ENCODE measurements at regions not wholly inside any gene's neighbourhood (a gene's known extent, or its start where the extent isn't known, plus 50 kb on each side); places are given as distances from the start of the nearest gene placed in this dataset.

DNA sequence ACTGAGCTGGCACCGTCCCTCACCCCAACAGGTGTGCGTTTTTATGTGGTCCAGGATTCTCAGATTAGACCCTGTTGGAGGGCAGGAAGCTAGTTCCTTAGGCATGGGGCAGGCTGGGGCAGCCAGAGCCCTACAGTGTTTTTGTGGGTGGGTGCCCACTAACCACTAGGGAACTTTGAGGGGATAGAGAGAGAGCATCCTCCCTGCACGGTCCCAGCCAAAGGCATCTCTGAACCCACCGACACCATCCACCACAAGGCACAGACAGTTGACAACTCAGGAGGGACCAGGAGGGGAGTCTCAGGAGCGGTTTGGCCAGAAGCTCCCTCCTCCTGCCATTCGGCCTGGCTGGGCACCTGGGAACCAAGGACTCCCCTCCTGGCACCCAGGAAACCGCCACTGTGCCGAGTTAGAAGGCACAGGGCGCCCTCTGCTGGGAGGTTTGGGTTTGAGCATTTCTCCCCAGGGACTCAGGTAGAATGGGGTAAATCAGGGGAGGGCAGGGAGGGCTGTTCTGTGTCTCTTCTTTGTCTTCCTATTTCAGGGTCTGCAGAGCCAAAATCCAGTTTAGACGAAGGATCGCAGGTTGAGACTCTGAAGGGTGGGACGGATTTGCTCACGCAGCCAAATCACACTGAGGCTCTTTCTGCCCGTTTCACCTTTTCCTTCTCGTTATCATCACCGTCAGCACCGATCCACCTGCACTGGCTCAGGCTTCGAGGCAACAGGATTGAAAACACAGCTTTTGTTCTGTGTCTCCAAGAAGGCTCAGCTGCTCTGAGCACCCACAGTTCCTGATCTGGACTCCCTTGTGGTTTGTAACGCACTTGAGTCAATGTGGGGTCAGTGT, 84.8 kb upstream of the COL13A1 start:
- H3K36me3 ChIP-seq (replicated peaks in 1 of 2): no peaks in the 10 kb centered on the region
- peak; percentile 33 to 69 (median 59) for DNase-seq
- intact Hi-C loops (cut with DNase I): loop anchor here (5.0 to 10.0 kb wide), 2 partner anchors 70 to 72 kb away; no protein-coding TSS in a partner anchor
- H3K9me3 ChIP-seq (replicated peaks in 1 of 3): no peaks in the 10 kb centered on the region
- H3K27me3 ChIP-seq: peaks cover 3% of the 10 kb centered on the region
- no peak overlapping the region for H3K27ac ChIP-seq
- WGBS, 4 donors: 55 to 73% (median 59%) methylated on average over 12 to 19 of the region's 19 CpGs
- H3K4me1 ChIP-seq (replicated peaks in 1 of 2): no peaks in the 10 kb centered on the region
- no peak overlapping the region for H3K4me3 ChIP-seq
- TF ChIP-seq POLR2A (IDR thresholded peaks at IDR 0.05): no peak
- TF ChIP-seq CTCF (IDR thresholded peaks at IDR 0.05): peak in 5 of 6 experiments; percentile 57 to 61 (median 60)

DNA sequence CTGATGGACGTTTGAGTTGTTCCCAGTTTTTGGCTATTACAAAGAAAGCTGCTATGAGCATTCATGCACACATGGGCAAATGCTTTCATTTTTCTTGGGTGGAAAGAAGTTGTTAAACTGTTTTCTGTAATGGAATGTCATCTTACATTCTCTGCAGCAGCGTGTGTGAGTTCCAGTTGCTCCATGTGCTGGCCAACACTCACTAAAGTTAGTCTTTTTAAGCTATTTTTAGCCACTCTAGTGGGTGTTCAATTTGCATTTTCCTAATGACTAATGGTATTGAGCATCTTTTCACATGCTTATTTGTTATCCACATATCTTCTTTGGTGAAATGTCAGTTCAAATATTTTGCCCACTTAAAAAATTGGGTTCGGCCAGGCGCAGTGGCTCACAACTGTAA, 82.8 kb upstream of the COL13A1 start:
- Histone ChIP-seq H3K4me1 (replicated peaks in 1 of 2) (no peaks in the 10 kb centered on the region), H3K27ac (no peak overlapping the region), H3K27me3 (no peaks in the 10 kb centered on the region), H3K36me3 (replicated peaks in 1 of 2) (no peaks in the 10 kb centered on the region), H3K9me3 (replicated peaks in 1 of 3) (no peaks in the 10 kb centered on the region), H3K4me3 (no peak overlapping the region)
- WGBS, 4 donors: 76 to 83% (median 81%) methylated on average over 4 of the region's 4 CpGs
- intact Hi-C loops (cut with DNase I): loop anchor here (5.0 to 10.0 kb wide), 2 partner anchors 72 to 74 kb away; no protein-coding TSS in a partner anchor
- no peak for TF ChIP-seq POLR2A (IDR thresholded peaks at IDR 0.05)
- no peak for TF ChIP-seq CTCF (IDR thresholded peaks at IDR 0.05)
- no peak for DNase-seq

GRCh38 chr10:69721690-69722310, 79.9 kb upstream of the COL13A1 start:
- H3K27me3 ChIP-seq: no peaks in the 10 kb centered on the region
- no peak overlapping the region for H3K27ac ChIP-seq
- DNase-seq: peak in 1 of 7 donors; percentile 27
- no peaks in the 10 kb centered on the region for H3K4me1 ChIP-seq (replicated peaks in 1 of 2)
- no peaks in the 10 kb centered on the region for H3K9me3 ChIP-seq (replicated peaks in 1 of 3)
- intact Hi-C loops (cut with DNase I): no loop called here
- H3K4me3 ChIP-seq: no peak overlapping the region
- WGBS, 4 donors: 62 to 71% (median 64%) methylated on average over 10 of the region's 10 CpGs
- no peaks in the 10 kb centered on the region for H3K36me3 ChIP-seq (replicated peaks in 1 of 2)
- TF ChIP-seq CTCF (IDR thresholded peaks at IDR 0.05): no peak
- TF ChIP-seq POLR2A (IDR thresholded peaks at IDR 0.05): no peak

- Histone ChIP-seq H3K4me1 (replicated peaks in 1 of 2) (peaks cover 3 to 11% of the 10 kb centered on the region in 2 donors), H3K4me3 (no peak overlapping the region), H3K27ac (no peak overlapping the region), H3K36me3 (replicated peaks in 1 of 2) (no peaks in the 10 kb centered on the region), H3K27me3 (no peaks in the 10 kb centered on the region), H3K9me3 (replicated peaks in 1 of 3) (no peaks in the 10 kb centered on the region)
- TF ChIP-seq POLR2A (IDR thresholded peaks at IDR 0.05) (no peak), CTCF (IDR thresholded peaks at IDR 0.05) (no peak)
- 84 to 100% (median 100%) methylated on average over 1 of the region's 1 CpG for WGBS, 4 donors
- DNase-seq: no peak
- intact Hi-C loops (cut with DNase I): no loop called here
These were observed 78.1 kb upstream of the COL13A1 start for GRCh38 chr10:69723653-69724052.
